ENCODE measurements at regions not wholly inside any gene's neighbourhood (a gene's known extent, or its start where the extent isn't known, plus 50 kb on each side); places are given as distances from the start of the nearest gene placed in this dataset.

DNA sequence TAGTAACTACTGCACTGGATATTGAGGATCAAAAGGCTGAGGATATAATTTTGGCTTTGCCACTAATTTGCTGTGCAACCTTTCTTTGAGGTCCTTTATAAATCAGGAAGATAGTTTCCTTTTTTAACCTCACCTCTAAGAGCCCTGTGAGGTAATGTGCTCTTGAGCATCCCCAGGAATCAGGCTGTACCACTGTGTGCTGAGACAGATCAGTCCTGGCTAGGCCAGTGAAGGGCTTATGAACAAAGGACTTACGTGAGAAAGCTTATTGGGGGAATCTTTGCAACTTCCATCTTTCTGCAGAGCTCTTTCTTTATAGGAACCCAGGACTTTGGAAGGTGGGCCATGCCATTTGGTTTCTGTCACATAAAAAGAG, 188.9 kb downstream of the SIPA1L2 start:
- H2AFZ ChIP-seq (ENCODE audit: control insufficient read depth, low read length): no peak overlapping the region
- FAIRE-seq: no peak
- no peak overlapping the region for H3K27ac ChIP-seq (ENCODE audit: control insufficient read depth, insufficient read depth, low read length)
- no peaks in the 10 kb centered on the region for H3K9me3 ChIP-seq (ENCODE audit: control insufficient read depth, low read depth, low read length)
- no peaks in the 10 kb centered on the region for H4K20me1 ChIP-seq (ENCODE audit: control insufficient read depth, extremely low read depth, insufficient read depth, low read length)
- no peaks in the 10 kb centered on the region for H3K79me2 ChIP-seq (ENCODE audit: control insufficient read depth, insufficient read depth, low read length)
- H3K4me1 ChIP-seq (ENCODE audit: control insufficient read depth, extremely low read depth, insufficient read depth, low read length): no peaks in the 10 kb centered on the region
- no peak for DNase-seq (ENCODE audit: low read depth, low spot score)
- no peaks in the 10 kb centered on the region for H3K9me1 ChIP-seq (ENCODE audit: control insufficient read depth, extremely low read depth, insufficient read depth, low read length)
- TF ChIP-seq, protein P1, sequence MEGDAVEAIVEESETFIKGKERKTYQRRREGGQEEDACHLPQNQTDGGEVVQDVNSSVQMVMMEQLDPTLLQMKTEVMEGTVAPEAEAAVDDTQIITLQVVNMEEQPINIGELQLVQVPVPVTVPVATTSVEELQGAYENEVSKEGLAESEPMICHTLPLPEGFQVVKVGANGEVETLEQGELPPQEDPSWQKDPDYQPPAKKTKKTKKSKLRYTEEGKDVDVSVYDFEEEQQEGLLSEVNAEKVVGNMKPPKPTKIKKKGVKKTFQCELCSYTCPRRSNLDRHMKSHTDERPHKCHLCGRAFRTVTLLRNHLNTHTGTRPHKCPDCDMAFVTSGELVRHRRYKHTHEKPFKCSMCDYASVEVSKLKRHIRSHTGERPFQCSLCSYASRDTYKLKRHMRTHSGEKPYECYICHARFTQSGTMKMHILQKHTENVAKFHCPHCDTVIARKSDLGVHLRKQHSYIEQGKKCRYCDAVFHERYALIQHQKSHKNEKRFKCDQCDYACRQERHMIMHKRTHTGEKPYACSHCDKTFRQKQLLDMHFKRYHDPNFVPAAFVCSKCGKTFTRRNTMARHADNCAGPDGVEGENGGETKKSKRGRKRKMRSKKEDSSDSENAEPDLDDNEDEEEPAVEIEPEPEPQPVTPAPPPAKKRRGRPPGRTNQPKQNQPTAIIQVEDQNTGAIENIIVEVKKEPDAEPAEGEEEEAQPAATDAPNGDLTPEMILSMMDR (optimal IDR thresholded peaks at IDR 0.05 in 1 of 3, IDR thresholded peaks at IDR 0.05 in 1 of 3, conservative IDR thresholded peaks at IDR 0.05 in 1 of 3; ENCODE audit: extremely low read depth in 1 of 3, insufficient read depth in 2 of 3, low read length in 3 of 3): no peak
- TF ChIP-seq EZH2 (IDR thresholded peaks at IDR 0.05; ENCODE audit: low read length): no peak
- no peak overlapping the region for H3K4me2 ChIP-seq (ENCODE audit: control insufficient read depth, extremely low read depth, insufficient read depth, low read depth, low read length)
- dilution Hi-C loops (cut with MboI; ENCODE audit: extremely low pct_ligation_motif_present, low sequenced_read_pairs): no loop called here
- H3K9ac ChIP-seq (ENCODE audit: control insufficient read depth, extremely low read depth, insufficient read depth, low read length): no peak overlapping the region
- no peaks in the 10 kb centered on the region for H3K36me3 ChIP-seq (ENCODE audit: control insufficient read depth in 2 of 2, extremely low read depth in 1 of 2, insufficient read depth in 2 of 2, low read length in 2 of 2)
- no peaks in the 10 kb centered on the region for H3K27me3 ChIP-seq (ENCODE audit: control insufficient read depth, extremely low read depth, insufficient read depth, low read length)
- no peak overlapping the region for H3K4me3 ChIP-seq (ENCODE audit: control insufficient read depth in 2 of 3, extremely low read depth in 1 of 3, insufficient read depth in 2 of 3, low read depth in 1 of 3, low read length in 3 of 3)

DNA sequence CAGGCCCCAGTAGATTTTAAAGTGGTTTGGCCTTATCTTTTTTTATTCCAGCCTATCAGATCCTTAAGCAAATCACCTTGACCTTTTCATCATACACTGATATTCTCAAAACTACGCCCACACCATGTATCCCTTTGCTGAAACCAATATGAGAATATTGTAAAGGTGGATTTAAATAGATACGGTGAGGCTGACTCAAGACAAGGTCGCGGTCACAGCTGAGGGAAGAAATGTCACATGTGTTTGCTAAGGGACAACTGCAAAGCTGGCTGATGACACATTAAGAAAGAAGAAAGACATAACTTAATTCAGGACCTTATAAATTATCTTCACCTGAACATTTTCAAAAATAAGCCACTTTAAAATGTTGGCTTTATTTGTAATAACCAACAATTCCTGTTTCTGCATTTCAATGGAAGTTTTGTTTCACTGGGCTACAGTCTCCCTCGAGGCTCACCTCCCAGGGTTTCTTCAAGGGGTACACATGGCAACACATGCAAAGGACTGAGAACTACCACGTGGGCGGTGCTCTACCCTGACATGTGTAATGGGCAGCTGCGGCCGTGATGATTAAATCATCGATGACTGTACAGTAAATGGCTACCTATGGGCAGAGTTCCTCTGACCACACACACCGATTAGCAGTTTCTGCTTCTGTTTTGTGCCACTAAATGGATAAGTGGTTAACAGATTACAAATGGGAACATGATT, 189.5 kb downstream of the SIPA1L2 start:
- TF ChIP-seq, protein P1 (optimal IDR thresholded peaks at IDR 0.05 in 1 of 3, IDR thresholded peaks at IDR 0.05 in 1 of 3, conservative IDR thresholded peaks at IDR 0.05 in 1 of 3; ENCODE audit: extremely low read depth in 1 of 3, insufficient read depth in 2 of 3, low read length in 3 of 3): no peak
- no peak for TF ChIP-seq EZH2 (IDR thresholded peaks at IDR 0.05; ENCODE audit: low read length)
- Histone ChIP-seq H3K36me3 (ENCODE audit: control insufficient read depth in 2 of 2, extremely low read depth in 1 of 2, insufficient read depth in 2 of 2, low read length in 2 of 2) (no peaks in the 10 kb centered on the region), H3K4me2 (ENCODE audit: control insufficient read depth, extremely low read depth, insufficient read depth, low read depth, low read length) (no peak overlapping the region), H3K4me1 (ENCODE audit: control insufficient read depth, extremely low read depth, insufficient read depth, low read length) (no peaks in the 10 kb centered on the region), H3K9ac (ENCODE audit: control insufficient read depth, extremely low read depth, insufficient read depth, low read length) (no peak overlapping the region), H3K27me3 (ENCODE audit: control insufficient read depth, extremely low read depth, insufficient read depth, low read length) (no peaks in the 10 kb centered on the region), H3K9me3 (ENCODE audit: control insufficient read depth, low read depth, low read length) (no peaks in the 10 kb centered on the region), H3K27ac (ENCODE audit: control insufficient read depth, insufficient read depth, low read length) (no peak overlapping the region), H3K9me1 (ENCODE audit: control insufficient read depth, extremely low read depth, insufficient read depth, low read length) (no peaks in the 10 kb centered on the region), H4K20me1 (ENCODE audit: control insufficient read depth, extremely low read depth, insufficient read depth, low read length) (no peaks in the 10 kb centered on the region), H3K79me2 (ENCODE audit: control insufficient read depth, insufficient read depth, low read length) (no peaks in the 10 kb centered on the region), H3K4me3 (ENCODE audit: control insufficient read depth in 2 of 3, extremely low read depth in 1 of 3, insufficient read depth in 2 of 3, low read depth in 1 of 3, low read length in 3 of 3) (no peak overlapping the region), H2AFZ (ENCODE audit: control insufficient read depth, low read length) (no peak overlapping the region)
- no peak for FAIRE-seq
- no peak for DNase-seq (ENCODE audit: low read depth, low spot score)
- dilution Hi-C loops (cut with MboI; ENCODE audit: extremely low pct_ligation_motif_present, low sequenced_read_pairs): no loop called here

Measured in keratinocyte (primary cell).